SK-N-SH treated with all-trans-retinoic acid at 6 μM for 48 hours (cell line): ENCODE measurements at regions not wholly inside any gene's neighbourhood (a gene's known extent, or its start where the extent isn't known, plus 50 kb on each side); places are given as distances from the start of the nearest gene placed in this dataset.

Source experiments
- ARNTL ChIP-seq: fragments of 450-650 bp; formaldehyde crosslinking; IDR thresholded peaks from 2 replicates; pipeline ENCODE4 v1.5.0; 2020; ENCODE audit warnings: low read depth, mild to moderate bottlenecking, moderate library complexity, borderline replicate concordance
- BACH2 ChIP-seq: fragments of 250-450 bp; sonication (Bioruptor Pico); IDR thresholded peaks from 2 replicates; pipeline ENCODE4 v1.9.0; 2021; ENCODE audit warnings: mild to moderate bottlenecking, borderline replicate concordance
- CREB5 ChIP-seq: fragments of 250-450 bp; sonication (Bioruptor Pico); IDR thresholded peaks from 2 replicates; pipeline ENCODE4 v1.5.1; 2020; ENCODE audit warnings: low read depth, mild to moderate bottlenecking, moderate library complexity
- CSDC2 ChIP-seq: fragments of 250-450 bp; sonication (Bioruptor Pico); IDR thresholded peaks from 2 replicates; pipeline ENCODE4 v1.5.0; 2020; ENCODE audit warnings: mild to moderate bottlenecking, moderate library complexity
- ESRRG ChIP-seq: fragments of 250-450 bp; sonication (Bioruptor Pico); IDR thresholded peaks from 2 replicates; pipeline ENCODE4 v1.6.1; 2021; ENCODE audit warnings: mild to moderate bottlenecking
- OSR1 ChIP-seq: fragments of 250-450 bp; sonication (Bioruptor Pico); IDR thresholded peaks from 2 replicates; pipeline ENCODE4 v1.8.0; 2022; ENCODE audit warnings: moderate library complexity, mild to moderate bottlenecking, inconsistent platforms
- POU6F1 ChIP-seq: fragments of 250-450 bp; sonication (Bioruptor Pico); IDR thresholded peaks from 2 replicates; pipeline ENCODE4 v1.8.0; 2021; ENCODE audit warnings: low read depth, mild to moderate bottlenecking, moderate library complexity, borderline replicate concordance
- PPARA ChIP-seq: fragments of 250-450 bp; sonication (Bioruptor Pico); IDR thresholded peaks from 2 replicates; pipeline ENCODE4 v1.5.0; 2020; ENCODE audit warnings: mild to moderate bottlenecking, borderline replicate concordance
- RARB ChIP-seq: fragments of 250-450 bp; sonication (Bioruptor Pico); IDR thresholded peaks from 2 replicates; pipeline ENCODE4 v1.8.0; 2021; ENCODE audit warnings: mild to moderate bottlenecking, moderate library complexity
- ZNF8 ChIP-seq: fragments of 450-650 bp; formaldehyde crosslinking; IDR thresholded peaks from 2 replicates; pipeline ENCODE4 v1.5.0; 2020; ENCODE audit warnings: mild to moderate bottlenecking, moderate library complexity

GRCh38 chr13:85974608-85975366 is 175.6 kb upstream of the SLITRK6 start:
- TF ChIP-seq ESRRG (CRISPR knock-in tag) (no peak), CSDC2 (CRISPR knock-in tag) (no peak), ARNTL (no peak), ZNF8 (no peak), PPARA (CRISPR knock-in tag) (no peak), OSR1 (CRISPR knock-in tag) (no peak), RARB (no peak), BACH2 (CRISPR knock-in tag) (no peak), CREB5 (CRISPR knock-in tag) (no peak), POU6F1 (CRISPR knock-in tag) (no peak)
